Panc1 (cell line): ENCODE measurements at regions not wholly inside any gene's neighbourhood (a gene's known extent, or its start where the extent isn't known, plus 50 kb on each side); places are given as distances from the start of the nearest gene placed in this dataset.

ENCODE experiments used
- ATAC-seq: fragments of 200-7000 bp; cut with Tn5 transposase; 2 replicates; pipeline ENCODE4 v1.9.1; 2020; ENCODE audit warnings: mild to moderate bottlenecking, moderate library complexity
- BruUV-seq: library from RNA; stranded (reverse); fragments of 400-500 nt; replicated peaks from 2 replicates; lab custom pipeline; 2021; lab: Mats Ljungman, UMichigan
- CTCF ChIA-PET: fragments of 300-600 bp; sonication (Branson Sonifier 250); formaldehyde crosslinking; loops from one replicate; lab custom pipeline; 2022; ENCODE audit warnings: antibody characterized with exemption; lab: Charles Lee
- POLR2A ChIA-PET: fragments of 300-600 bp; sonication (Branson Sonifier 250); formaldehyde crosslinking; loops from one replicate; lab custom pipeline; 2022; ENCODE audit warnings: antibody characterized with exemption; lab: Charles Lee
- DNase-seq: peaks from one replicate; pipeline ENCODE4 v3.0.0-alpha.2; 2010; ENCODE audit warnings: low read depth, low spot score
- H3K27ac ChIP-seq: 2 replicates; pipeline ENCODE4 v1.5.1; 2011; ENCODE audit warnings: mild to moderate bottlenecking, low read length, inconsistent platforms
- H3K27me3 ChIP-seq: fragments of 200-500 bp; sonication (Bioruptor generic); 2 replicates; pipeline ENCODE4 v1.6.0; 2014; ENCODE audit warnings: low read length, inconsistent platforms; ENCODE audit not compliant: control insufficient read depth, insufficient read depth
- H3K36me3 ChIP-seq: fragments of 200-500 bp; sonication (Bioruptor generic); 2 replicates; pipeline ENCODE4 v1.5.1; 2014; ENCODE audit warnings: inconsistent platforms, mild to moderate bottlenecking, low read length, moderate library complexity; ENCODE audit not compliant: control insufficient read depth, insufficient read depth
- H3K4me1 ChIP-seq: 2 replicates; pipeline ENCODE4 v1.5.1; 2011; ENCODE audit warnings: inconsistent platforms, mild to moderate bottlenecking, low read length, moderate library complexity; ENCODE audit not compliant: control insufficient read depth, insufficient read depth
- H3K4me3 ChIP-seq, 2 experiments: 2 replicates each; pipeline ENCODE4 v1.5.1; 2011 to 2012; ENCODE audit warnings: low read depth in 2 of 2, low read length in 2 of 2, mild to moderate bottlenecking in 2 of 2, inconsistent platforms in 1 of 2, moderate library complexity in 1 of 2
- H3K9me3 ChIP-seq: fragments of 200-500 bp; sonication (Bioruptor generic); 2 replicates; pipeline ENCODE4 v1.5.1; 2014; ENCODE audit warnings: low read depth, mild to moderate bottlenecking, inconsistent platforms, low read length, moderate library complexity; ENCODE audit not compliant: control insufficient read depth, insufficient read depth
- POLR2AphosphoS5 ChIP-seq: IDR thresholded peaks from 2 replicates; pipeline ENCODE4 v1.6.1; 2012; ENCODE audit warnings: mild to moderate bottlenecking, low read depth, low read length, moderate library complexity
- SIN3A ChIP-seq: IDR thresholded peaks from 2 replicates; pipeline ENCODE4 v1.6.1; 2012; ENCODE audit warnings: low read depth, mild to moderate bottlenecking, low read length, moderate library complexity, borderline replicate concordance; ENCODE audit not compliant: insufficient read depth
- TCF7L2 ChIP-seq: IDR thresholded peaks from 2 replicates; pipeline ENCODE4 v1.6.1; 2011; ENCODE audit warnings: mild to moderate bottlenecking, low read depth, low read length, inconsistent platforms
- in situ Hi-C: cut with HindIII; loops from 2 replicates; pipeline ENCODE4 v1.10.0; 2016; ENCODE audit warnings: low sequenced_read_pairs, low pct_unique_long_range_greater_than_20kb
- intact Hi-C: fragments of 100-400 bp; cut with micrococcal nuclease; formaldehyde crosslinking; loops from one replicate; pipeline ENCODE4 v1.10.0; 2022; ENCODE audit not compliant: unreplicated experiment
- TF ChIP-seq, protein P1 (sequence below), 2 experiments: IDR thresholded peaks; 2 replicates each; pipeline ENCODE4 v1.6.1; 2011 to 2012; ENCODE audit warnings: low read depth in 2 of 2, control low read depth in 1 of 2, low read length in 1 of 2, mild to moderate bottlenecking in 1 of 2, moderate library complexity in 1 of 2; ENCODE audit not compliant: insufficient read depth in 1 of 2
- TF ChIP-seq, protein P2 (sequence below): fragments of 450-650 bp; IDR thresholded peaks from 2 replicates; pipeline ENCODE4 v1.5.1; 2017; ENCODE audit warnings: mild to moderate bottlenecking

DNA sequence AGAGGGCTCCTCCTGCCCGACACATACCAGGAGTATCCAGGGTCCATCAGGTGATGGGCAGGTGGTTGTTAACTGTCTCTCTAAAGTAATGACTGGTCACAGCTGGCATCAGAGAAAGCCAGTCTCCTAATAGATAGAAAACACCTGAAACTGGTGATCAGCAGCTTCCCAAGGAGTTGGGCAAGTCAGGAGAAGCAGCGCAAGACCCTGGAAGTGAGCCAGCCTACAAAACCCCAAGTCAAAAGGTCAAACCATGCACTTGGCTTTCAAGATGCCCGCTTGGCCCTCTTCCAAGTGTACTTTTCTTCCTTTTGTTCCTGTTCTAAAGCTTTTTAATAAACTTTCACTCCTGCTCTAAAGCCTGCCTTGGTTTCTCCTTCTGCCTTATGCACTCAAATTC is 815.2 kb downstream of the DCDC2C start:
- POLR2A ChIA-PET = no interaction called here

DNA sequence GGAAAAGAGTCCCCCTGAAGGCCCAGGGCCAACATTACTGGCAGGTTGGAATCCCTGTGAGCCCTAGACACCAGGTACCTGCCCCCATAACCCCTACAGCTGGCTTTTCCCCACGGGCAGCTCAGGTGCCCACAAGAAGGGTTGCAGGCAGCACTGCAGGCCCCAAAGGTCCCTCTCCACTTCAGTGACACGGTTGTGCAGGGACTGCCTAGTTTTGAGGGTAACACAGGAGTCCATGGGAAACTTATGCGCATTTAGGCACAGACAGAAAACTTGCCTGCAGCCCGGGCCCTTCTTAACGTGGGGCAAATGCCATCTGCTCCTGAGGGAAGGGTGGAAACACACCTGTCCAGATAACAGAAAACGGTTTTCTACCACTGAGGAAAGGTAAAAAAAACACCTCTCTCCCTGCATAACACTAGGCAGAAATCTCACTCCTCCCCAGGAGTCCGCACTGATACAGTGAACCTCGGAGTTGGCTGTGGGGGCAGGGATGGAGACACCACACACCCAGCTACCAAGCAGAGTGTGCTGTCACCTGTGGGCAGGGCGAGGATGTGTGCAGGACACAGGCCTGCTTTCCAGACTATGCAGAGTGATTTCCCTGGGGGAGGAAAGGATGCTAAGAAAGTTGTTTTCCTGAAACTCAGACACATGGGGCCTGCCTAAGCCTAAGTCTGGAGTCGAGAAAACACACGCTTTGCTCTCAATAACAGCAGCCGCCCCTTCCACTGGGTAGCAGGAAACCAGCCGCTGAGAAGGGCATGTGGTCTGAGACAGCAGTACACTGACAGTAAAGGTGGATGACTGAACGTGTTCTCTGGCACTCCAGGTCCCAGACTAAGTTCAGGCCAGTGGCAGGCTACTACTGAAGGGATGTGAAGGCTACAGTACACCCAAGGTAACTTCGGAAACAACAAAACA is 819.4 kb downstream of the DCDC2C start:
- in situ Hi-C loops = no loop called here
- intact Hi-C loops = no loop called here
- CTCF ChIA-PET = no interaction called here

More for the DNA sequence above, 815.2 kb downstream of the DCDC2C start:
- in situ Hi-C loops (no loop called here), intact Hi-C loops (no loop called here)
- H3K9me3 ChIP-seq = no peaks in the 10 kb centered on the region
- TF ChIP-seq, protein P1, sequence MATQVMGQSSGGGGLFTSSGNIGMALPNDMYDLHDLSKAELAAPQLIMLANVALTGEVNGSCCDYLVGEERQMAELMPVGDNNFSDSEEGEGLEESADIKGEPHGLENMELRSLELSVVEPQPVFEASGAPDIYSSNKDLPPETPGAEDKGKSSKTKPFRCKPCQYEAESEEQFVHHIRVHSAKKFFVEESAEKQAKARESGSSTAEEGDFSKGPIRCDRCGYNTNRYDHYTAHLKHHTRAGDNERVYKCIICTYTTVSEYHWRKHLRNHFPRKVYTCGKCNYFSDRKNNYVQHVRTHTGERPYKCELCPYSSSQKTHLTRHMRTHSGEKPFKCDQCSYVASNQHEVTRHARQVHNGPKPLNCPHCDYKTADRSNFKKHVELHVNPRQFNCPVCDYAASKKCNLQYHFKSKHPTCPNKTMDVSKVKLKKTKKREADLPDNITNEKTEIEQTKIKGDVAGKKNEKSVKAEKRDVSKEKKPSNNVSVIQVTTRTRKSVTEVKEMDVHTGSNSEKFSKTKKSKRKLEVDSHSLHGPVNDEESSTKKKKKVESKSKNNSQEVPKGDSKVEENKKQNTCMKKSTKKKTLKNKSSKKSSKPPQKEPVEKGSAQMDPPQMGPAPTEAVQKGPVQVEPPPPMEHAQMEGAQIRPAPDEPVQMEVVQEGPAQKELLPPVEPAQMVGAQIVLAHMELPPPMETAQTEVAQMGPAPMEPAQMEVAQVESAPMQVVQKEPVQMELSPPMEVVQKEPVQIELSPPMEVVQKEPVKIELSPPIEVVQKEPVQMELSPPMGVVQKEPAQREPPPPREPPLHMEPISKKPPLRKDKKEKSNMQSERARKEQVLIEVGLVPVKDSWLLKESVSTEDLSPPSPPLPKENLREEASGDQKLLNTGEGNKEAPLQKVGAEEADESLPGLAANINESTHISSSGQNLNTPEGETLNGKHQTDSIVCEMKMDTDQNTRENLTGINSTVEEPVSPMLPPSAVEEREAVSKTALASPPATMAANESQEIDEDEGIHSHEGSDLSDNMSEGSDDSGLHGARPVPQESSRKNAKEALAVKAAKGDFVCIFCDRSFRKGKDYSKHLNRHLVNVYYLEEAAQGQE (IDR thresholded peaks at IDR 0.05; ENCODE audit: insufficient read depth in 1 of 2, low read depth in 2 of 2, low read length in 1 of 2) = no peak
- TF ChIP-seq, protein P2, sequence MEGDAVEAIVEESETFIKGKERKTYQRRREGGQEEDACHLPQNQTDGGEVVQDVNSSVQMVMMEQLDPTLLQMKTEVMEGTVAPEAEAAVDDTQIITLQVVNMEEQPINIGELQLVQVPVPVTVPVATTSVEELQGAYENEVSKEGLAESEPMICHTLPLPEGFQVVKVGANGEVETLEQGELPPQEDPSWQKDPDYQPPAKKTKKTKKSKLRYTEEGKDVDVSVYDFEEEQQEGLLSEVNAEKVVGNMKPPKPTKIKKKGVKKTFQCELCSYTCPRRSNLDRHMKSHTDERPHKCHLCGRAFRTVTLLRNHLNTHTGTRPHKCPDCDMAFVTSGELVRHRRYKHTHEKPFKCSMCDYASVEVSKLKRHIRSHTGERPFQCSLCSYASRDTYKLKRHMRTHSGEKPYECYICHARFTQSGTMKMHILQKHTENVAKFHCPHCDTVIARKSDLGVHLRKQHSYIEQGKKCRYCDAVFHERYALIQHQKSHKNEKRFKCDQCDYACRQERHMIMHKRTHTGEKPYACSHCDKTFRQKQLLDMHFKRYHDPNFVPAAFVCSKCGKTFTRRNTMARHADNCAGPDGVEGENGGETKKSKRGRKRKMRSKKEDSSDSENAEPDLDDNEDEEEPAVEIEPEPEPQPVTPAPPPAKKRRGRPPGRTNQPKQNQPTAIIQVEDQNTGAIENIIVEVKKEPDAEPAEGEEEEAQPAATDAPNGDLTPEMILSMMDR = no peak
- TF ChIP-seq TCF7L2 (no peak), SIN3A (no peak), POLR2AphosphoS5 (no peak)
- ATAC-seq = no peak
- no TSS peak for BruUV-seq
- H3K36me3 ChIP-seq = no peaks in the 10 kb centered on the region
- no peak for DNase-seq
- CTCF ChIA-PET = no interaction called here
- H3K4me3 ChIP-seq = no peak overlapping the region
- H3K27ac ChIP-seq = no peak overlapping the region
- no peaks in the 10 kb centered on the region for H3K27me3 ChIP-seq
- no peaks in the 10 kb centered on the region for H3K4me1 ChIP-seq

More for the DNA sequence above, 819.4 kb downstream of the DCDC2C start:
- DNase-seq (no peak), ATAC-seq (no peak)
- H3K36me3 ChIP-seq = no peaks in the 10 kb centered on the region
- no peak overlapping the region for H3K4me3 ChIP-seq
- no peaks in the 10 kb centered on the region for H3K4me1 ChIP-seq
- no peaks in the 10 kb centered on the region for H3K27me3 ChIP-seq
- TF ChIP-seq POLR2AphosphoS5 (no peak), TCF7L2 (no peak), SIN3A (no peak)
- TF ChIP-seq, protein P1 (IDR thresholded peaks at IDR 0.05; ENCODE audit: insufficient read depth in 1 of 2, low read depth in 2 of 2, low read length in 1 of 2) = no peak
- TF ChIP-seq, protein P2 = no peak
- BruUV-seq = no TSS peak
- no peak overlapping the region for H3K27ac ChIP-seq
- no peaks in the 10 kb centered on the region for H3K9me3 ChIP-seq
- POLR2A ChIA-PET = no interaction called here
